HEK293T (cell line): ENCODE measurements at regions not wholly inside any gene's neighbourhood (a gene's known extent, or its start where the extent isn't known, plus 50 kb on each side); places are given as distances from the start of the nearest gene placed in this dataset.

Experiments used
- CTCF ChIA-PET: fragments of 350-600 bp; formaldehyde crosslinking; extraction: SDS; loops from one replicate; lab custom pipeline; 2021; ENCODE audit warnings: antibody characterized with exemption, inconsistent platforms; lab: Yijun Ruan, JAX
- POLR2A ChIA-PET: fragments of 350-600 bp; formaldehyde crosslinking; extraction: SDS; loops from one replicate; lab custom pipeline; 2020; ENCODE audit warnings: antibody characterized with exemption, inconsistent platforms; lab: Yijun Ruan, JAX
- DNase-seq: peaks from one replicate; pipeline ENCODE4 v3.0.0; 2012; ENCODE audit warnings: mixed read lengths; ENCODE audit errors: extremely low spot score
- ARNT ChIP-seq: fragments of 450-650 bp; IDR thresholded peaks from 2 replicates; pipeline ENCODE4 v1.6.1; 2017; ENCODE audit warnings: mild to moderate bottlenecking
- BHLHE40 ChIP-seq: fragments of 450-650 bp; IDR thresholded peaks from 2 replicates; pipeline ENCODE4 v1.6.1; 2016; ENCODE audit warnings: mild to moderate bottlenecking, moderate library complexity, borderline replicate concordance
- CTBP1 ChIP-seq: fragments of 450-650 bp; IDR thresholded peaks from 2 replicates; pipeline ENCODE4 v1.6.1; 2016; ENCODE audit warnings: borderline replicate concordance
- ELF4 ChIP-seq: fragments of 450-650 bp; IDR thresholded peaks from 2 replicates; pipeline ENCODE4 v1.6.1; 2017; ENCODE audit warnings: antibody characterized with exemption
- FOXA1 ChIP-seq: fragments of 450-650 bp; IDR thresholded peaks from 2 replicates; pipeline ENCODE4 v1.6.1; 2016; ENCODE audit warnings: mild to moderate bottlenecking
- FOXK2 ChIP-seq: fragments of 450-650 bp; IDR thresholded peaks from 2 replicates; pipeline ENCODE4 v1.6.1; 2016; ENCODE audit warnings: mild to moderate bottlenecking
- FOXM1 ChIP-seq: fragments of 450-650 bp; IDR thresholded peaks from 2 replicates; pipeline ENCODE4 v1.6.1; 2017; ENCODE audit warnings: mild to moderate bottlenecking, borderline replicate concordance
- HDGF ChIP-seq: fragments of 450-650 bp; IDR thresholded peaks from 2 replicates; pipeline ENCODE4 v1.6.1; 2017; ENCODE audit warnings: antibody characterized with exemption, borderline replicate concordance
- L3MBTL2 ChIP-seq: fragments of 450-650 bp; conservative IDR thresholded peaks from 2 replicates; pipeline ENCODE4 v1.6.1; 2016; ENCODE audit warnings: mild to moderate bottlenecking
- LEF1 ChIP-seq: fragments of 450-650 bp; IDR thresholded peaks from 2 replicates; pipeline ENCODE4 v1.6.1; 2017; ENCODE audit warnings: mild to moderate bottlenecking, borderline replicate concordance
- NFRKB ChIP-seq: fragments of 450-650 bp; IDR thresholded peaks from 2 replicates; pipeline ENCODE4 v1.6.1; 2016; ENCODE audit warnings: mild to moderate bottlenecking, moderate library complexity
- SP1 ChIP-seq: fragments of 450-650 bp; IDR thresholded peaks from 2 replicates; pipeline ENCODE4 v1.6.1; 2017
- SUZ12 ChIP-seq: fragments of 450-650 bp; IDR thresholded peaks from 2 replicates; pipeline ENCODE4 v1.6.1; 2016; ENCODE audit warnings: mild to moderate bottlenecking
- TARDBP ChIP-seq: fragments of 450-650 bp; IDR thresholded peaks from 2 replicates; pipeline ENCODE4 v1.6.1; 2016
- ZNF384 ChIP-seq: fragments of 450-650 bp; IDR thresholded peaks from 2 replicates; pipeline ENCODE4 v1.6.1; 2016
- TF ChIP-seq, protein P1 (sequence below): fragments of 450-650 bp; IDR thresholded peaks from 2 replicates; pipeline ENCODE4 v1.6.1; 2016

DNA sequence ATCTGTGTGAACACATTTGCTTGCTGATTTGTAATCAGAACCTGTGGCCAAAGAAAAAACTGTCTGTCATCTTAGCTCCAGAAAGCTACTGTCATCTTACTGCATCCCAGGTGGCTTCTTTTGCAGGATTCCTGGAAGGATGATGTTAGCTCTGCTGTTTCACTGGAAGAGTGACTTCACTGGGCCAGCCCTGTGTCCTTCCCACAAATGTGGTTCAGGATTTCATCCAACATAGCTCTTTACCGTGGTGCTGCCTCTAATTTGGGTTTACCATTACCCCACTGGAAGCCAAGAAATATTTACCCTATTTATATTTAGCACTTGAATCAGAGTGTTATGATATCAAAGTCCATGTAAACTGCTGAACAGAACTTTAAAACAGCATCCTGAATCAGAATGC, 501.0 kb downstream of the GADD45G start:
- DNase-seq = no peak
- ChIA-PET CTCF (interaction anchor here (1.3 to 2.5 kb wide), 3 partner anchors 502 to 512 kb away, joined by 4 to 9 read pairs (median 4); no protein-coding TSS in a partner anchor), POLR2A (no interaction called here)
- no peak for TF ChIP-seq FOXM1
- TF ChIP-seq SP1 = no peak
- TF ChIP-seq HDGF = no peak
- TF ChIP-seq L3MBTL2 = no peak
- no peak for TF ChIP-seq FOXA1
- no peak for TF ChIP-seq FOXK2
- no peak for TF ChIP-seq ELF4
- TF ChIP-seq NFRKB = no peak
- no peak for TF ChIP-seq TARDBP
- TF ChIP-seq BHLHE40 = no peak
- TF ChIP-seq, protein P1, sequence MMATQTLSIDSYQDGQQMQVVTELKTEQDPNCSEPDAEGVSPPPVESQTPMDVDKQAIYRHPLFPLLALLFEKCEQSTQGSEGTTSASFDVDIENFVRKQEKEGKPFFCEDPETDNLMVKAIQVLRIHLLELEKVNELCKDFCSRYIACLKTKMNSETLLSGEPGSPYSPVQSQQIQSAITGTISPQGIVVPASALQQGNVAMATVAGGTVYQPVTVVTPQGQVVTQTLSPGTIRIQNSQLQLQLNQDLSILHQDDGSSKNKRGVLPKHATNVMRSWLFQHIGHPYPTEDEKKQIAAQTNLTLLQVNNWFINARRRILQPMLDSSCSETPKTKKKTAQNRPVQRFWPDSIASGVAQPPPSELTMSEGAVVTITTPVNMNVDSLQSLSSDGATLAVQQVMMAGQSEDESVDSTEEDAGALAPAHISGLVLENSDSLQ = no peak
- no peak for TF ChIP-seq ARNT
- TF ChIP-seq ZNF384 = no peak

GRCh38 chr9:90107040-90107725, 502.4 kb downstream of the GADD45G start:
- ChIA-PET CTCF (interaction anchor here (0.8 to 2.5 kb wide), 3 partner anchors 505 to 514 kb away, joined by 3 to 9 read pairs (median 4); no protein-coding TSS in a partner anchor), POLR2A (no interaction called here)
- DNase-seq = no peak
- TF ChIP-seq HDGF (no peak), TARDBP (no peak), L3MBTL2 (no peak), BHLHE40 (no peak), ELF4 (no peak), SUZ12 (no peak), LEF1 (no peak)
- TF ChIP-seq, protein P1 = no peak

DNA sequence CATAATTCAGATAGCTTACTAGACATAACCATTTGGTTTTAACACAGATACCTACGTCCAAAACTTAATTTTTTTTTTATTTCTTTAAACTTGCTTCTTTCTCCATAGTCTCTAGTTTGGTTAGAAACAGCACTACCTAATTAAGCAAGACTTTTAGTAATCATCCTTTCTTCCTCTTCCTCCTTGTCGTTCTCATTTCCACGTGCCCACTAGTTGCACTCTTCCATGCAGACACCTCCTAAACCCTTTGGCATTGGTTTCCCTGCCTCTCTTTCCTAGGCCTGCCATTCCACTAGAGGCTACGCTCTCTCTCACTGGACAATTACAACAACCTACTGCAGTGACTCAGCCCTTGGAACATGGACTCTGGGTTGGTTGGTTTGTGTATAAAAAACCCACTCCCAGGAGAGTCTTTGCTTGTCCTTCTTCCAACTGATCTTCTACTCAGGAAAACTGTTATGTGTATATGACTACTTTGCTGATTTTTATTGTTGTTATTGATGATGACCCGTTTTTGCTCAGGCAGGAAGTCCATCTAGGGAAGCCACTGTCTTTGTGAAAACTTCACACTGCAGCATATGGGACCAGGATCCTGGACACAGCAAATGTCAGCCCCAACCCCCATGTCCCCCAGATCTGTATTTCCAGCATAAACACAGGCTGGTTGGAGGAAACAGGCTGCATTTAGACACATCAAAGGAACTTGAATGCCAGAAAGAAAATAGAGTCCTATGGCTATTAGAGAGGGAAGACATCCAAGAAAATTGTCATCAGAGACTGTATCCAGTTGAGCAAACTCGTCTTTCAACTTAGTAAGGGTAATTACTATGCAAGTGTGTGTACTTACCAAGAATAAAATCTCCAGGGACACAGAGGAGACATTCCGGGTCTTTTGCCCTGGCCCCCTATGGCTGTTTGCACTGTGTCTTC, 503.2 kb downstream of the GADD45G start:
- ChIA-PET CTCF (interaction anchor here (0.8 to 2.5 kb wide), 2 partner anchors 506 to 510 kb away, joined by 3 to 9 read pairs; no protein-coding TSS in a partner anchor), POLR2A (no interaction called here)
- TF ChIP-seq, protein P1 = no peak
- TF ChIP-seq LEF1 (no peak), ZNF384 (no peak), ARNT (no peak), FOXK2 (no peak), NFRKB (no peak), SUZ12 (no peak), BHLHE40 (no peak)
- no peak for DNase-seq

DNA sequence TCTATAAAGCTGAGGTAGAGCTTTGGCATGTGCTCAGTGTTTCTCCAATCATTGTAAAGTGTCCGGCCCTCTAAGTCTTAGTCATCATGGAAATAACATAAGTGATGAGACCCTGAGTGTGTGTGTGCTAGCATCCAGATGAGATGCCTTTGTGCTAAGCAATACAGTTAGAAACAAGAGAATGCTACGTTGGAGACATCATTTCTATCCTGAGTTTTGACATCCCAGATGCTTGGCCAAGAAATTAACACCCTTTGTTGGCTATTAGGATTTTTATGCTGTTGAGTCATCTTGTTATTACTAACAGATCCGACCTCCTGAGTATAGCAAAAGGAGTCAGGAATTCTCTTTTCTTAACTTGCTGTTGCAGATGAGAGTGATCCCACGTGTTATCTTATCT, 508.0 kb downstream of the GADD45G start:
- TF ChIP-seq L3MBTL2 = no peak
- TF ChIP-seq SUZ12 = no peak
- TF ChIP-seq ARNT = no peak
- no peak for TF ChIP-seq ELF4
- no peak for TF ChIP-seq NFRKB
- TF ChIP-seq FOXA1 = no peak
- TF ChIP-seq CTBP1 = no peak
- TF ChIP-seq HDGF = no peak
- no peak for TF ChIP-seq FOXK2
- TF ChIP-seq SP1 = no peak
- no peak for TF ChIP-seq FOXM1
- no peak for TF ChIP-seq TARDBP
- TF ChIP-seq ZNF384 = no peak
- TF ChIP-seq LEF1 = no peak
- TF ChIP-seq, protein P1 = no peak
- no peak for TF ChIP-seq BHLHE40
- ChIA-PET POLR2A (no interaction called here), CTCF (no interaction called here)
- DNase-seq = no peak

GRCh38 chr9:90114641-90115425, 510.0 kb downstream of the GADD45G start:
- ChIA-PET POLR2A (no interaction called here), CTCF (no interaction called here)
- no peak for DNase-seq
- TF ChIP-seq BHLHE40 (no peak), FOXK2 (no peak), FOXA1 (no peak), SP1 (no peak), SUZ12 (no peak), LEF1 (no peak), L3MBTL2 (no peak)
- TF ChIP-seq, protein P1 = no peak
